Medulla oblongata (tissue), 1 donor: ENCODE measurements at regions not wholly inside any gene's neighbourhood (a gene's known extent, or its start where the extent isn't known, plus 50 kb on each side); places are given as distances from the start of the nearest gene placed in this dataset.

Experiments used
- DNase-seq: peaks from one replicate; pipeline ENCODE4 v3.0.0-alpha.2; 2015; ENCODE audit errors: extremely low spot score

- DNase-seq = no peak
Measured at GRCh38 chr2:38203446-38203810, 127.5 kb upstream of the CYP1B1 start.

- DNase-seq = no peak
Measured at GRCh38 chr2:38202713-38203445, 126.9 kb upstream of the CYP1B1 start.

GRCh38 chr2:38201784-38202183 lies 125.8 kb upstream of the CYP1B1 start:
- no peak for DNase-seq

DNA sequence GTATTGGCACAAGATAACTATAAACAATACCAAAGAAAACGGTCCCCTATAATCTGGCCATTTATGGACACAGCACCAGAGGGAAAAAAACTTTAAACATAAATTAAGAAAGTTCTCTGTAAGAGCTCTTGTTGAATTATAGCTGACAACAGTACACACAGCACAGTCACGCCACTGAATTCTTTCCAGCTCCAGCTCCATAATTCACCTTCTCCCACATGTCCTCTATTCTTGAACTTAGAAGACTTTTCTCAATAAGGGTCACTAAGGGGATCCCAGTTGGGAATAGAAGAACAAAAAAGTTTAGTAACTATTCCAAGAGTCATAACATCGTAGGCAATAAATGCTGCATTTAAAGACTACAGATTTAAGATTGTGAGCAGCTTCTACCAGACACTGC lies 124.6 kb upstream of the CYP1B1 start:
- DNase-seq = no peak

- no peak for DNase-seq
Measured at GRCh38 chr2:38199127-38199526, 123.2 kb upstream of the CYP1B1 start.

DNA sequence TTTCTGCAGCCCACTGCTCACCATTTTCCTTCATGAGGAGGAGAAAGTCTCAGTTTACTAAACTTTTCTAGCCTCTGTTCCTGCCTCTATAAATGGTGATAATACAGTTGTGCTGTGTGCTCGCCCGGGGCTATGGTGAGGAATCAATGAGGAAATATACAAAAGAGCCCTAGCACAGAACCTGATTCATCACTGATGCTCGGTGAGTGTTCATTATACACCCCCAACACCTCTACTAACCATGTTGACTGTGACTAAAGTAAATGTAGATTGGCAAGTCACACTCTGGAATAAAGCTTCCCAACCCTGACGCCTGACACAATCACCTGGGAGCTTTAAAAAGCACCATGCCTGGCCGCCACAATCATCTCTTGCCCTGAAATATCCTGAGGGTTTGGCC lies 118.8 kb upstream of the CYP1B1 start:
- DNase-seq = no peak

- no peak for DNase-seq
Measured at GRCh38 chr2:38192976-38193375, 117.0 kb upstream of the CYP1B1 start.

DNA sequence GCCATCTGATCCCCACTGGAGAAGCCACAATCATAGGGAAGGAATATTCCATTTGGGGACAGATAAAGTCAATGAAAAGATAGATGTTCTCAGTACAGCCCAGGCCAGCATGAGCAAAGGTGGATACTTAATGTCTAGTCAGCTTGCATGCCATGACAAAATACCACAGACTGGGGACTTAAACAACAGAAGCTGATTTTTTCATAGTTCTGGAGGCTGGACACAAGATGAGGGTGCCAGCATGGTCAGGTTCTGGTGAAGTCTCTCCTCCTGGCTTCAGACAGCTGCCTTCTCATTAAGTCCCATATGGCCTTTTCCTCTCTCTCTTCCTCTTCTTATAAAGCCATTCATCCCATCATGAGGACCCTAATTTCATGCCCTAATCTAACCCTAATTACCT lies 116.1 kb upstream of the CYP1B1 start:
- no peak for DNase-seq

DNA sequence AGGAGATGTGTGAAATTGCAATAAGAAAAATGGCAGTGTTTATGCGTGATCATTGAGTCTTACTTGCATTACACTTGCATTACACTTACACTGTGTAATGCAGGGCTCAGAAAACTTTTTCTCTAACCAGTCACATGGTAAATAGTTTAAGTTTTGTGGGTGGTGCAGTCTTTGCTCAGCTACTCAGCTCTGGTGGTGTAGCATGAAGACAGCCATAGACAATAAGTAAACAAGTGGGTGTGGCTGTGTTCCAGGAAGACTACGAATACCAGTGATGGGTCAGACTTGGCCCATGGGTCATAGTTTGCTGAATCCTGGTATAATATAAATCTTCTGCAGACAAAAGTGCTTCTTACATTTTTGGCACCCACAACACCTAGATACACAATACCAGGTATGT lies 115.6 kb upstream of the CYP1B1 start:
- no peak for DNase-seq

- no peak for DNase-seq
Measured at GRCh38 chr2:38190542-38191218, 114.7 kb upstream of the CYP1B1 start.

GRCh38 chr2:38187541-38188011 lies 111.6 kb upstream of the CYP1B1 start:
- DNase-seq = peak; percentile 17

GRCh38 chr2:38185012-38185491 lies 109.1 kb upstream of the CYP1B1 start:
- DNase-seq = no peak

GRCh38 chr2:38182492-38183003 lies 106.6 kb upstream of the CYP1B1 start:
- no peak for DNase-seq

- DNase-seq = no peak
Measured at GRCh38 chr2:38181806-38182491, 106.0 kb upstream of the CYP1B1 start.

DNA sequence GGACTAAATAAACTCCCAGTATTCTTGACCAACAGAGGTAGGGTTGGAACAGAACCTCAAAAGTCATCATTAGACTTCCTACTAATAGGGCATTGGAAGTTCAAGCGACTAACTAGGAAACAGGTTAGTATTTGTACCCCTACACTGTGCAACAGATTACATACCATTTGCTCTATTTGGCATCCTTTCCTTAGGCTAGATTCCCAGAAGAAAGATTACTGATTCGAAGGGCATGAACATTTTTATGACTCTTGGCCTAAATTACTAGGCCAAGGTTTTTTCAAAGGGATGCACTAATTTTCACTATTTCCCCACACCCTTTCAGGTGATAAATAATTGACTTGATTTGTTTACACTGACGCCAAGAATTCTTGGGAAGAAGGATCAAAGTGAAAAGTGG lies 104.8 kb upstream of the CYP1B1 start:
- no peak for DNase-seq

- DNase-seq = peak; percentile 76
Measured at GRCh38 chr2:38178556-38179419, 102.8 kb upstream of the CYP1B1 start.

DNA sequence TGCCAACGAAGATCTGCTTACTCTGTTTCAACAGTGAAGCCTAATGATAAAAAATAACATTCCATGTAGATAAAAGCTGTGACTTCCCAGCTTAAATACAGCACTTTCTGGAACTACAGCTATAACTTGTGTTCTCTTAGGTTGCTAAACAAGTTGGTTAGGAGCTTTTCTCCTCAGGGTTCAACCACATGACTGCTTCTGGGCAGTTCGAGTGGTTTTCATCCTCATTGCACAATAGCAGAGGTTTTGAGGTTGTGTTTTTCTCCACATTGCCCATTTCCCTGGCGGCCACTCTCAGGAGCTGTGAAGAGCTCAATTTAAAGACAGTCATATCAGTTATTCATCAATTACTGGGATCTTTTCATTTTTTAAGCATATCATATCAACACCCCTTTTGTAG lies 102.2 kb upstream of the CYP1B1 start:
- peak; percentile 77 for DNase-seq

DNA sequence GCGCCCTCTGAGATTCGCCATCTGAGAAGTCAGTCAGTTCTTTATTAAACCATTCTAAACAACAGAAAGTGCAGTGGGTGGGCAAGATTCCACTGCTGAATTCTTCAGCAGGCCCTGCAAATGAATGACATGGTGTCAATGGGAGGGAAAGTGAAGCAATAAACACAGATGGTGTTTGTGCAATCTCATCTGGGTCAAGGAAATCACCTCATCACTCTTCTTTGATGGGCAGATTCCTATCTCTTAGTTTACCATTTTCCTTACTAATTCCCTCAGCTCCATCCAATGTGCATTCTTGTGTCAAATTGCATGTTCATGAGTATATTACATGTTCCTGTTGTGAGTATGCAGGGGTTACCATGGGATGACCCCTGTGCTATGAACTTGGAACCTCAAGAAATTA lies 100.7 kb upstream of the CYP1B1 start:
- no peak for DNase-seq

DNA sequence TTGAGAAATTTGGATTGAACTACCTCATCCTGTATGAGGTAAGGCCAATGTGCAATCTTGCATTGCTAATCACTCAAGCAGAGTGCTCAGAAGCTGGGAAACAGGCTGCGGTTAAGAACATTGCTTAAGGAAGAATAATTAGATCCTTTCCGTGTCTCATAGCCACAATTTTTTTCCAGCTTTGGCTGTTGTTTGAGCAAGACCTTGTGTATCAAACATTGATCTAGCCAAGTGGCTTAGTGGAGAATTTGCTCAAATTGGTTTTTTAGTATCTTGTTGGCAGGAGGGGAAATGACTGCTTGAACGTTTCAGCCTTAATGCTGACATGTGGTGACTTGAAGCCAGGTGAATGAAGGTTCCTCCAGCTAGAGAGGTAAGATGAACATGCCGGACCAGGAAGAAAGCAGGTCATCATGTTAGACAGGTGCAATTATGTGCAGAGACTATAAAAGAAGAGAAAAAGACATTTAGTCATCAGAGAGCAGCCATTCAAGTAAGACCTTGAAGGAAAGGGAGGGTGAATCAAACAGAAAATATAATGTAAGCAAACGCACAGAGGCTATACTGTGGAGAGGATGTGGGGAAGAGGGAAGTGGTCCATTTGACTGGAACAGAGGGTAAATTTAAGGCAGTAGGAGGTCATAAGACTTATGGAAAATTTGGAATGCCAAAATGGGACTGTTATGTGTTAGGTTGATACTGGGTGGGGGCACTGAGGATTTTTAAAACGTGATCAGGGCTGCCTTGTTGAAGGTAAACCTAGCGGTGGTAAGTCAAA lies 98.9 kb upstream of the CYP1B1 start:
- DNase-seq = no peak

DNA sequence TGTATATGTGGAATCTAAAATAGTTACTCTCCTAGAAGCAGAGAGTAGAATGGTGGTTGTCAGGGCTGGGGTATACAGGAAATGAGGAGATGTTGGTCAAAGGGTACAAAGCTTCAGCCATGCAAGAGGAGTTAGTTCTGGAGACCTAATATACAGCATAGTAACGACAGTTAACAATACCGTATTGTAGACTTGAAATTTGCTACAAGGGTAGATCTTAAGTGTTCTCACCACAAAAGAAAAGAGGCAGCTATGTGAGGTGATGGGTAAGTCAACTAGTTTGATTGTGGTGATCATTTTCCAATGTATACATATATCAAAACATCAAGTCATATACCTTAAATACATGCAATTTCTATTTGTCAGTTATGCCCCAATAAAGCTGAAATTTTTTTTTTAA lies 98.2 kb upstream of the CYP1B1 start:
- DNase-seq = no peak

DNA sequence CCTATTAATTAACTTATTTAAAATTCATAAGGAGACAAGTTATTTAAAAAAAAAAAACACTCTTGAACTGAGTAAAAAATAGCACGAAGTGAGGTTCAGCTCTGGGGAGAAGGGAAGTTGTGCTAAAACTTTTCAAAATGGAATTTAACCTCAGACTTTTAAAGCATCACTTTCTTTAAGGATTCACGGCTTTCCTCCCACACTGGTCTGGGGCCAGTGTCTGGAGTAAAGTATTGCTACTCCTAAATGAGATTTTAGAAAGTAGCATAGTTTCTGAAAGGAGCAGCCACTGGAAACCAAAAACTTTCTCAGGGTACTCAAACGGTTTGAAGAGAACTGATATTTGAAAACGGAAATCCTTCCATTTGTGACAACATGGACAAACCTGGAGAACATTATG lies 97.7 kb upstream of the CYP1B1 start:
- DNase-seq = no peak
